Astrocyte of the cerebellum (primary cell): ENCODE measurements at regions not wholly inside any gene's neighbourhood (a gene's known extent, or its start where the extent isn't known, plus 50 kb on each side); places are given as distances from the start of the nearest gene placed in this dataset.

Experiments
- DNase-seq: peaks from one replicate; pipeline ENCODE4 v3.0.0-alpha.2; 2011; ENCODE audit warnings: low read depth
- H3K4me3 ChIP-seq: 2 replicates; pipeline ENCODE4 v1.5.1; 2011; ENCODE audit warnings: mild to moderate bottlenecking, low read depth, low read length, moderate library complexity
- in situ Hi-C: cut with HindIII; loops from 2 replicates; pipeline ENCODE4 v1.10.0; 2017; ENCODE audit warnings: low sequenced_read_pairs
- TF ChIP-seq, protein P1 (sequence below): IDR thresholded peaks from 2 replicates; pipeline ENCODE4 v1.5.1; 2012; ENCODE audit warnings: low read length, low read depth, moderate library complexity, mild to moderate bottlenecking; ENCODE audit errors: missing control alignments

DNA sequence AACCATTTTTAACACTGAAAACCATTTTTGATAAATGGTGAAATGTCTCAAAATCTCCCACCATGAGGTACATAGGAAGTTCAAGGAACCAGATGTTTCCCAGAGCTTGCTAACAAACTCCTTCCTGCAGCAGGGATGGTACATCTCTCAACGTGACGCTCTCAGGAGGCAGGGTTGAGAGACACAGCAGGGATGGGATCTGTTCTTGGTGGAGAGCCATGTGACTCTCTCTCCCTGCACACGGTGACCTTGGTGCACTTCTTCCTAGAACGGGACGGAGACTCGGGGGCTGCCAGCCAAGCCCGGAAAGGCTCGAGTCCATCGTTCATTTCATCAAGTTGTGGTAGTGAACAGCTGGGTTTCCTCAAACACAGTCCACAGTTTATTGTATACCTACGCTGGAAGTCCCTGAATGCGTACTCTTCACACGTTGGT lies 94.2 kb downstream of the FAM50B start:
- TF ChIP-seq, protein P1, sequence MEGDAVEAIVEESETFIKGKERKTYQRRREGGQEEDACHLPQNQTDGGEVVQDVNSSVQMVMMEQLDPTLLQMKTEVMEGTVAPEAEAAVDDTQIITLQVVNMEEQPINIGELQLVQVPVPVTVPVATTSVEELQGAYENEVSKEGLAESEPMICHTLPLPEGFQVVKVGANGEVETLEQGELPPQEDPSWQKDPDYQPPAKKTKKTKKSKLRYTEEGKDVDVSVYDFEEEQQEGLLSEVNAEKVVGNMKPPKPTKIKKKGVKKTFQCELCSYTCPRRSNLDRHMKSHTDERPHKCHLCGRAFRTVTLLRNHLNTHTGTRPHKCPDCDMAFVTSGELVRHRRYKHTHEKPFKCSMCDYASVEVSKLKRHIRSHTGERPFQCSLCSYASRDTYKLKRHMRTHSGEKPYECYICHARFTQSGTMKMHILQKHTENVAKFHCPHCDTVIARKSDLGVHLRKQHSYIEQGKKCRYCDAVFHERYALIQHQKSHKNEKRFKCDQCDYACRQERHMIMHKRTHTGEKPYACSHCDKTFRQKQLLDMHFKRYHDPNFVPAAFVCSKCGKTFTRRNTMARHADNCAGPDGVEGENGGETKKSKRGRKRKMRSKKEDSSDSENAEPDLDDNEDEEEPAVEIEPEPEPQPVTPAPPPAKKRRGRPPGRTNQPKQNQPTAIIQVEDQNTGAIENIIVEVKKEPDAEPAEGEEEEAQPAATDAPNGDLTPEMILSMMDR: no peak
- in situ Hi-C loops: no loop called here
- DNase-seq: no peak
- H3K4me3 ChIP-seq: no peak overlapping the region

DNA sequence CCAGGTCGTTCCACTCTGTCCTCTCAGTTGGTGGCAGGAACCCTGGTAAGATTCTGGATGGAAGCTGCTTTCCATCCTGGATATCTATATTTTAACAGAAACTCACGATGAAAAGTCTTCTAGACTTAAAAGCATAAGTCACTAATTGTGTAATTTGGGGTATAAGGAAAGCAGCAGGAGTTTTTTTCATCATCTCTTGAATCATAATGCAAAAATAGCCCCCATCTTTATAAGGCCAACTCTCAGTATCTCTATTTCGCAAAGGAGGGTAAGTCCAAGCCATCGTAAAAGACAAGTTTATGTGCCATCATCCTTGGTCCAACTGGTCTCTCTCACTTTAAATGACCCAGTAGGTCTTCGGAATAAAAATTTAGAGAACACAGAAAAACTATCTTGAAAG lies 95.1 kb downstream of the FAM50B start:
- in situ Hi-C loops: no loop called here
- H3K4me3 ChIP-seq: no peak overlapping the region

DNA sequence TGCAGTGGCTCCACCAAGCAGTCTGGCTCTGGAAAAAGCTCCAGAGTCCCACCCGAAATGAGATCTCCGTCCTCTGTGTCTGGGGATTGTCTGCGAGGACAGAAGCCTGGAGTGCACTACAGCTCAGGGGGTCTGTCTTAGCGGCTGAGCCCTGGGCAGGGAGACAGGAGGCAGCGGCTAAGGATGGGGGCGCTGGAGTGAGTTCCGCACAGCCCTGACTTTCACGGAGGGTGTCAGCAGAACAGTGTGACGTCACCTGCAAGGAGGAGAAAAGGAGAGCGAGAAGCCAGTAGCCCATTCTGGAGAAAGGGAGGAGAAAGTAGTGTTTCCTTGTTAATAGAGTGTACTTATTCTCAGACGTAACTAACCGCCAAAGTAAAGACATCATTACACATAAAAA lies 97.6 kb downstream of the FAM50B start:
- no peak overlapping the region for H3K4me3 ChIP-seq
- DNase-seq: no peak
- in situ Hi-C loops: no loop called here
- TF ChIP-seq, protein P1: no peak

More for the DNA sequence above, 95.1 kb downstream of the FAM50B start:
- TF ChIP-seq, protein P1: no peak
- no peak for DNase-seq

DNA sequence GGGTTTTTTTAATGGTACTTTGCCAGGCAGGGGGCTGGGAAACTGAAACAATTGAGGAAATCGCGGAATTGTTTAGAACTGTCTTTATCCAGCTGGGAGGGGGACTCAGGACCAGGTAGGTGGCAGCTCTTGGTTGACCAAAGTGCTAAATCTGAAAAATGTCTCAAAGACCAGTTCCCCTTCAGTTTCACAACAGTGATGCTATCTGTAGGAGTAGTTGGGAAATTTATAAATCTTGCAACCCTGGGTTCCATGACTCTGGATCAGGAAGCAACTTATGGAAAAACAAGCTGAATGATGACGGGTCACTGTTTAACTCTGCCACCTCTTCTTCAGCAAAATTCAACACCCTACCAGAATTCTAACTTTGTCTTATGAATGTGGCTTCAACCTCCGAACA lies 99.7 kb downstream of the FAM50B start:
- no peak for DNase-seq
- H3K4me3 ChIP-seq: no peak overlapping the region
- in situ Hi-C loops: no loop called here
- TF ChIP-seq, protein P1: no peak

DNA sequence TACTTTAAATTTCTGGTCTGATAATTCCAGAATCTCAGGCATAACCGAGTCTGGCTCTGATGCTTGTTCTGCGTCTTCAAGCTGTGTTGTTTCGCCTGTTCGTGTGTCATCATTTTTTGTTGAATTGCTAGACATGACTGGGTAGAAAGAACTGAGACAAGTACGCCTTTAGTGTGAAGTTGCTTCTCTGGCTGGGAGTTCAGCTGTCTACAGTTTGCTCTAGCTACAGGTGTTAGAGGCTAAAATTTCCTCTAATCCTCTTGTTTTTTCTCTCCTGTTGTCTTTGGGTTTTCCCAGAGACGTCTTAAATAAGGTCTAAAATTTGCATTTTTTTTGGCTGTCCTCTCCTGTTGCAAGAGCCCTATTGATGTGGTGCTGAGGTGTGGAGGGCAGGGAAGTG lies 100.3 kb downstream of the FAM50B start:
- H3K4me3 ChIP-seq: no peak overlapping the region
- DNase-seq: no peak
- in situ Hi-C loops: no loop called here
- TF ChIP-seq, protein P1: no peak

DNA sequence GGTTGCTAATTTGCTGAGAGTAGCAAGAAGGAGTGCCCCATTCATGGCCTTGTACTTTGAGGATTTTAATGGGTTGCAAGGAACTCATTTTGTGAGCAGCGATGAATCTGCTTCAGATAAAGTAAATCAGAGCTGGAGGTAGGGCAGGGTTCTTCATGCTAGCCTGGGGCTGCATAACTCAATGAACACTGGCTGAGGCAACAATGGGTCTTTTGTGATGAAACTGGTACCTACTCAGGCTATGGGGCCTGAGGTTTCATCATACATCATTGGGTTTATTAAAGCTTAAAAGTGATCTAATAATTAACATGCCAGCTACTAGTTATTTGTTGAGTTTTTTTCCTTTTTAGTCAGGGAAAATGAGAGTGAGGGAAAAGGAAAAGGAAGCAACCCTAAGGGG lies 106.9 kb downstream of the FAM50B start:
- no peak overlapping the region for H3K4me3 ChIP-seq
- in situ Hi-C loops: no loop called here
- TF ChIP-seq, protein P1: no peak
- no peak for DNase-seq

DNA sequence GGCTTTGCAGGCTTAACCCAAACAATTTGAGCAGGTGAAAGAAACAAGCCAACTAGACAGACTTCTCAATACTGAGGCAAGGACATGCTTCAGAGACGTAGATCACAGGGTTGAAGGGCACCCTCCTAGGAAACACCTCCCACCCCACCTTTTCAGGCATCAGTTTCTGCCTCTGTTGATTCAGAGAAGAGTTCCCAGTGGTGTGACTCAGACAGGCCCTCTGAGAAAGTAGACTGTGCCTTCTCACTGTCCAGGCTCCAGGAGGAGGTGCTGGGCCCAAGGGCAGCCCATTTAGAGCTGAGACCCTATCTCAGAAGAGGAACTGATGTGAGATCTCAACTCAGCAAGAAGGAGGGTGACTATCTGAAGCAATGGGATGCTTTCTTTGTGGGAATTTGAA lies 108.1 kb downstream of the FAM50B start:
- H3K4me3 ChIP-seq: no peak overlapping the region
- TF ChIP-seq, protein P1: no peak
- DNase-seq: no peak
- in situ Hi-C loops: no loop called here
